HFF-Myc (cell line): ENCODE measurements at regions not wholly inside any gene's neighbourhood (a gene's known extent, or its start where the extent isn't known, plus 50 kb on each side); places are given as distances from the start of the nearest gene placed in this dataset.

Source experiments
- DNase-seq: peaks from one replicate; pipeline ENCODE4 v3.0.0-alpha.2; 2011; ENCODE audit warnings: low read depth; ENCODE audit errors: extremely low read depth
- H3K4me3 ChIP-seq: replicated peaks from 2 replicates; pipeline ENCODE4 v1.5.1; 2011; ENCODE audit warnings: low read depth, mild to moderate bottlenecking, control low read depth, low read length
- CTCF ChIP-seq: IDR thresholded peaks from 2 replicates; pipeline ENCODE4 v1.5.1; 2012; ENCODE audit warnings: mild to moderate bottlenecking, low read depth, low read length, control low read depth; ENCODE audit errors: missing control alignments

DNA sequence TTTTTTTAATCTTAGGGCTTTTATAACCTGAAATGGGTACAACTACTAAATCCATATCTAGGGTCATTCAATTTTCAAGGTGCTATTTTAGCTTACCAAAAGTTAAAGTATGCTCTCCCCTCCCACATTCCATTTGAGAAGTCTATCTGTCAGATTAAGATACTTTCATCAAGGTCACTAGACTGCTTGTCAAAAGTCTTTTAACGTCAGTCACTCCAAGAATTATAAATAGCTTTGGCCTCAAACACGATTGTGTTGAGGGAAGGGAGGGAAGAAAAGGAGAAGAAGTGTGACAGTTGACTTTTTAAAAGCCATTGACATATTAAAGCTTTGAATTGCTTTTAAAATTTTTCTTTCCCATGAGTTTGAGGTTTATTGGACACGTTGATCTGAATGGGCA lies 175.8 kb downstream of the PTGER3 start:
- no peak overlapping the region for H3K4me3 ChIP-seq
- TF ChIP-seq CTCF, result no peak
- no peak for DNase-seq

DNA sequence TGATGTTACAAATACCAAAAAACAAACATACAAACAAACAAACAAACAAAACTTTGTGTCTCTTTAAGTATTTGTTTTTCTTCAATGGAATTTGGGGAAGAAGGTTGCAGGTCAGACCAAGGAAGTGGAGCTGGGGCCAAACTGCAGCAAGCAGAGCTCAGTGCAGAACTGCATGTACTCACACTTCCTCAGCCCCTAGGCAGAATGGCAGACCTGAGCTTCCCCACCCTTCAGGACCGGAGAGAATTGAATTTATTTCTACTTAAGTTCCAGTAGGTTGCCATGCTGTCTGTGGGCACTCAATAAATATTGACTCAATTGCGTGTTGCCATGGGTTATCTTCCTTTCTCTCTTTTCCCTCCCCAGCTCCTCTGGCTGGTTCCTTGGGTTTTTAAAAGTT lies 173.6 kb downstream of the PTGER3 start:
- no peak for DNase-seq
- no peak for TF ChIP-seq CTCF

DNA sequence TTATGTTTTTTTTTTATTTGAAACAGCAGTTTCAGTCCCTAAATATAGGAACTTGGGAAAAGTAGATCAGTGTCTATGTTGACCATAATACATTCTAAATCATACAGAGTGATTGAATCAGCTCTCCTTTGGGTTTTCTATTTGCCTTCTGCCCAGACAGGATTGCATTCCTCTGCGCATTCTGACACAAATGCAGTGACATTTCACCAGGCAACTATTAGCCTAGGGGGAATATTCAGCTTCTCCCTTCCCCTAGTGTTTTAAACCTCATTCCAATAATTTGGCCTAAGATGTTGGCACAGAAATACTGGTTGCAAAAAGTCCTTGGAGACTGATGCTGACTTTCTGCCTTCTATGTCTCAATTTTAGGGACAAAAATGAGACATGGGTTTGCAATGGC lies 172.8 kb downstream of the PTGER3 start:
- no peak overlapping the region for H3K4me3 ChIP-seq
- no peak for TF ChIP-seq CTCF
- DNase-seq, result no peak

More for the DNA sequence above, 173.6 kb downstream of the PTGER3 start:
- H3K4me3 ChIP-seq, result no peak overlapping the region

GRCh38 chr1:70877343-70877742 lies 170.3 kb downstream of the PTGER3 start:
- DNase-seq, result no peak
- no peak overlapping the region for H3K4me3 ChIP-seq
- TF ChIP-seq CTCF, result no peak

DNA sequence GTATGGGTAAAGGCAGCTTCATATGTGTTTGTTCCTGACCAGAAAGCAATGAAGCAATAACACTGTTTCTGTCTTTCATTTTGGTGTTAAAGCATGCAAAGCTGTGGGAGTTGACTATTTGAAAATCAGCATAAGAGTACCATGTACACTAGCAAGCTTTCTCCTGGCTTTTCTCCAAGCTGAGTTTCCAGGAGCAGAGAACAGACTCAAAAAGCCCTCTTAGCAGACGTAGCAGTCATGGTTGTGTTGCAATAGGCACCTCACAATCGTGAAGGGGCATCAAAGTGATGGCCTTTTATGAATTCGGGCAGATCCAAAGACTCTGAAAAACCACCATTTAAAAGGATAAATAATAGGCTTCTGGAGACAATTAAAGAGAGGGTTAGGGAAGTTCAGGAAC lies 159.7 kb downstream of the PTGER3 start:
- TF ChIP-seq CTCF, result no peak
- no peak overlapping the region for H3K4me3 ChIP-seq
- DNase-seq, result no peak

DNA sequence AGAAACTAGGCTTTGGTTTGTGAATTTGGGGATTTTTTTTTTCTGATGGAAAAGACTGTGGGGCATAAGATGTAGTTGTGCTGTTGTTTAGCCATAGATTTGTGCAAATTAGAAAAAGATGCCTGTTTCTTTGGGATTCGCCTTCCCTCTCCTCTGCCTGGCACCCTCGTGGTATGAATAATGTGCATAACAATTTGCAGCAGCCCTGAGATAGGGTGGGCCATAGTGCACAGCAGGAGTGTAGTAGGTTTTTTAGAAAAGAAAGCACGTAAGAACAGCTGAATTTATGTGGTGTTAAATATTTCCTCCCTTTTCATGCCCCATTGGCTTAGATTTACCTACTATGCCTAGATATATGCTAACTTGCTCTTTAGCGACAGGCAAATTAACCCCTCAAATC lies 158.9 kb downstream of the PTGER3 start:
- H3K4me3 ChIP-seq, result no peak overlapping the region
- no peak for DNase-seq
- TF ChIP-seq CTCF, result no peak

GRCh38 chr1:70890408-70890807 lies 157.2 kb downstream of the PTGER3 start:
- H3K4me3 ChIP-seq, result no peak overlapping the region
- DNase-seq, result no peak
- TF ChIP-seq CTCF, result no peak
